KMS-11 (cell line): ENCODE measurements at regions not wholly inside any gene's neighbourhood (a gene's known extent, or its start where the extent isn't known, plus 50 kb on each side); places are given as distances from the start of the nearest gene placed in this dataset.

Experiments used
- H2AFZ ChIP-seq: fragments of 200-600 bp; sonication (generic); 2 replicates; pipeline ENCODE4 v1.6.1; 2016; ENCODE audit warnings: antibody characterized with exemption, mixed run types, low read depth
- H3K27ac ChIP-seq: fragments of 200-600 bp; sonication (generic); 2 replicates; pipeline ENCODE4 v1.6.1; 2016; ENCODE audit warnings: mild to moderate bottlenecking, mixed run types
- H3K27me3 ChIP-seq: fragments of 200-600 bp; sonication (generic); 2 replicates; pipeline ENCODE4 v1.6.1; 2017; ENCODE audit warnings: mild to moderate bottlenecking, low read depth, mixed run types, moderate library complexity; ENCODE audit not compliant: insufficient read depth
- H3K36me3 ChIP-seq: fragments of 200-600 bp; sonication (generic); 2 replicates; pipeline ENCODE4 v1.6.1; 2017; ENCODE audit warnings: mild to moderate bottlenecking, mixed run types; ENCODE audit not compliant: insufficient read depth
- H3K4me1 ChIP-seq: fragments of 200-600 bp; sonication (generic); 2 replicates; pipeline ENCODE4 v1.6.1; 2016; ENCODE audit warnings: mild to moderate bottlenecking, low read depth, mixed run types; ENCODE audit not compliant: poor library complexity, severe bottlenecking
- H3K4me2 ChIP-seq: fragments of 200-600 bp; sonication (generic); 2 replicates; pipeline ENCODE4 v1.7.0; 2016; ENCODE audit warnings: mild to moderate bottlenecking, mixed run types
- H3K4me3 ChIP-seq: fragments of 200-600 bp; sonication (generic); IDR thresholded peaks from 2 replicates; pipeline ENCODE4 v1.6.1; 2017; ENCODE audit warnings: low read depth, low read length, mixed read lengths; ENCODE audit not compliant: insufficient read depth
- H3K79me2 ChIP-seq: fragments of 200-600 bp; sonication (generic); 2 replicates; pipeline ENCODE4 v1.6.1; 2016; ENCODE audit warnings: low read depth, mixed run types; ENCODE audit not compliant: insufficient read depth
- H3K9ac ChIP-seq: fragments of 200-600 bp; sonication (generic); 2 replicates; pipeline ENCODE4 v1.6.1; 2016; ENCODE audit warnings: mild to moderate bottlenecking, mixed run types
- H4K20me1 ChIP-seq: fragments of 200-600 bp; sonication (generic); 2 replicates; pipeline ENCODE4 v1.6.1; 2016; ENCODE audit warnings: mild to moderate bottlenecking, mixed run types; ENCODE audit not compliant: insufficient read depth
- CTCF ChIP-seq: fragments of 200-600 bp; sonication (generic); conservative IDR thresholded peaks from 2 replicates; pipeline ENCODE4 v1.6.1; 2017; ENCODE audit warnings: low read depth, mild to moderate bottlenecking, antibody characterized with exemption, low read length, moderate library complexity, mixed read lengths

- H3K4me3 ChIP-seq, result no peak overlapping the region
- H3K4me2 ChIP-seq, result no peak overlapping the region
- no peak for TF ChIP-seq CTCF
These were observed 158.2 kb upstream of the TOX3 start for GRCh38 chr16:52705122-52705521.

GRCh38 chr16:52697971-52698370 lies 151.0 kb upstream of the TOX3 start:
- Histone ChIP-seq H3K79me2 (no peaks in the 10 kb centered on the region), H4K20me1 (no peaks in the 10 kb centered on the region), H3K9ac (no peak overlapping the region), H3K4me3 (no peak overlapping the region), H3K27me3 (no peaks in the 10 kb centered on the region), H3K36me3 (no peaks in the 10 kb centered on the region), H3K4me2 (no peak overlapping the region), H3K4me1 (no peaks in the 10 kb centered on the region), H3K27ac (no peak overlapping the region), H2AFZ (no peak overlapping the region)
- no peak for TF ChIP-seq CTCF

More at GRCh38 chr16:52705122-52705521, 158.2 kb upstream of the TOX3 start:
- H3K36me3 ChIP-seq, result no peaks in the 10 kb centered on the region
- no peaks in the 10 kb centered on the region for H3K79me2 ChIP-seq
- no peak overlapping the region for H2AFZ ChIP-seq
- no peaks in the 10 kb centered on the region for H4K20me1 ChIP-seq
- H3K27me3 ChIP-seq, result no peaks in the 10 kb centered on the region
- H3K9ac ChIP-seq, result no peak overlapping the region
- no peak overlapping the region for H3K27ac ChIP-seq
- no peaks in the 10 kb centered on the region for H3K4me1 ChIP-seq

GRCh38 chr16:52696126-52696525 lies 149.2 kb upstream of the TOX3 start:
- Histone ChIP-seq H3K9ac (no peak overlapping the region), H3K4me2 (no peak overlapping the region), H3K79me2 (no peaks in the 10 kb centered on the region), H3K4me1 (no peaks in the 10 kb centered on the region), H3K27ac (no peak overlapping the region), H2AFZ (no peak overlapping the region), H4K20me1 (no peaks in the 10 kb centered on the region), H3K4me3 (no peak overlapping the region), H3K27me3 (no peaks in the 10 kb centered on the region), H3K36me3 (no peaks in the 10 kb centered on the region)
- TF ChIP-seq CTCF, result no peak

GRCh38 chr16:52690468-52690867 lies 143.5 kb upstream of the TOX3 start:
- Histone ChIP-seq H4K20me1 (no peaks in the 10 kb centered on the region), H2AFZ (no peak overlapping the region), H3K9ac (no peak overlapping the region), H3K4me2 (no peak overlapping the region), H3K27me3 (no peaks in the 10 kb centered on the region), H3K36me3 (no peaks in the 10 kb centered on the region), H3K4me3 (no peak overlapping the region), H3K79me2 (no peaks in the 10 kb centered on the region), H3K27ac (no peak overlapping the region), H3K4me1 (no peaks in the 10 kb centered on the region)
- TF ChIP-seq CTCF, result no peak
